Forelimb muscle (tissue), 1 donor: ENCODE measurements at regions not wholly inside any gene's neighbourhood (a gene's known extent, or its start where the extent isn't known, plus 50 kb on each side); places are given as distances from the start of the nearest gene placed in this dataset.
"Not testable (repeated sequence)": the region's sequence is repeated elsewhere in the genome, so short reads cannot be mapped to it uniquely, and the experiment has no call there.

Experiments used
- DNase-seq: peaks from one replicate; pipeline ENCODE4 v3.0.0-alpha.2; 2013; ENCODE audit warnings: low read depth

GRCh38 chr1:212495766-212496494 is 63.2 kb downstream of the NENF start:
- DNase-seq = no peak

- no peak for DNase-seq
Observed at GRCh38 chr1:212496682-212497081, 64.0 kb downstream of the NENF start.

- DNase-seq = no peak
Observed at GRCh38 chr1:212497553-212497952, 64.8 kb downstream of the NENF start.

GRCh38 chr1:212498283-212499040 is 65.7 kb downstream of the NENF start:
- DNase-seq = no peak

- no peak for DNase-seq
Observed at GRCh38 chr1:212500351-212500750, 67.6 kb downstream of the NENF start.

- no peak for DNase-seq
Observed at GRCh38 chr1:212500983-212501382, 68.3 kb downstream of the NENF start.

- DNase-seq = no peak
Observed at GRCh38 chr1:212503714-212504113, 71.0 kb downstream of the NENF start.

- DNase-seq = no peak
Observed at GRCh38 chr1:212504171-212504803, 71.6 kb downstream of the NENF start.

GRCh38 chr1:212506666-212507065 is 73.9 kb downstream of the NENF start:
- no peak for DNase-seq

GRCh38 chr1:212507369-212507768 is 74.6 kb downstream of the NENF start:
- DNase-seq = no peak

- no peak for DNase-seq
Observed at GRCh38 chr1:212512816-212513559, 80.3 kb downstream of the NENF start.

GRCh38 chr1:212513586-212513985 is 80.9 kb downstream of the NENF start:
- DNase-seq = no peak

- no peak for DNase-seq
Observed at GRCh38 chr1:212514056-212514614, 81.4 kb downstream of the NENF start.

- no peak for DNase-seq
Observed at GRCh38 chr1:212514782-212515181, 82.1 kb downstream of the NENF start.

GRCh38 chr1:212515329-212515760 is 82.6 kb downstream of the NENF start:
- no peak for DNase-seq

GRCh38 chr1:212516012-212516411 is 83.3 kb downstream of the NENF start:
- DNase-seq = not testable (repeated sequence)

GRCh38 chr1:212518188-212519054 is 85.7 kb downstream of the NENF start:
- DNase-seq = no peak

- DNase-seq = no peak
Observed at GRCh38 chr1:212519131-212519530, 86.4 kb downstream of the NENF start.

GRCh38 chr1:212520299-212520698 is 87.6 kb downstream of the NENF start:
- no peak for DNase-seq

GRCh38 chr1:212520746-212521145 is 87.8 kb upstream of the ATF3 start:
- no peak for DNase-seq
